ENCODE measurements at regions not wholly inside any gene's neighbourhood (a gene's known extent, or its start where the extent isn't known, plus 50 kb on each side); places are given as distances from the start of the nearest gene placed in this dataset.

DNA sequence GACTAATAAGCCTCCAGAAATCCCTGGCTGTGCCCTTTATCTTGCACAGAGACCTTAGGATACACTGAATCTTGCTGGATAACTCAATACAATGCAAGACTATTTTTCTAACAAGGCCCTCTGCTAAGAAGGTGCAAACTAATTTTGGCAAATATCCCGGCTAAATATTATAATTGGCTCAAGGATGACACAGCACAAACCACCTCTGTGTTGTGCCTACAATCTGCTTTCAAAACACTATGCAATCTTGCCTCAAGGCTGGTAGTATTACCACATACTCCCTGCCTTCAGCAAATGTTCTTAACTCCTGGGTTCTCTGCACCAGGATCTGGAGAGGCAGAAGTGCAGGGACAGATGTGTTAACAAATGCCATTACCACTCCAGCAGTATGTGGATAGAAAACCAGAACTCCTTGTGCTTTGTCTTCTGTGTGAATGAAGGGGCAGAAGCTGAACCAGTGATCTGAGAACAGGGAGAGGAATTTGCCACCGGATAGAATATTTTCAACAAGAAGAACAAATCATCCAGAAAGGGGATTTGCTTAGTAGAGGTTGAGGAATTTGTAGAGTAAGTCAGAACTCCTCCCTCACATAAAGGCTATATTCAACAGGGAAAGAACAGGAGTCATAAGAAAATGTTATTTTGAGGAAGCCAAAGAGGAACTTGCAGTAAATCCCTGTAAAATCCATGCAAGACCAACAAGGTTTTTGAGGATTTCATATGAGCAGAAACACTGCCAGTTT is 74.1 kb upstream of the SLC4A11 start:
- TF ChIP-seq, protein P1, sequence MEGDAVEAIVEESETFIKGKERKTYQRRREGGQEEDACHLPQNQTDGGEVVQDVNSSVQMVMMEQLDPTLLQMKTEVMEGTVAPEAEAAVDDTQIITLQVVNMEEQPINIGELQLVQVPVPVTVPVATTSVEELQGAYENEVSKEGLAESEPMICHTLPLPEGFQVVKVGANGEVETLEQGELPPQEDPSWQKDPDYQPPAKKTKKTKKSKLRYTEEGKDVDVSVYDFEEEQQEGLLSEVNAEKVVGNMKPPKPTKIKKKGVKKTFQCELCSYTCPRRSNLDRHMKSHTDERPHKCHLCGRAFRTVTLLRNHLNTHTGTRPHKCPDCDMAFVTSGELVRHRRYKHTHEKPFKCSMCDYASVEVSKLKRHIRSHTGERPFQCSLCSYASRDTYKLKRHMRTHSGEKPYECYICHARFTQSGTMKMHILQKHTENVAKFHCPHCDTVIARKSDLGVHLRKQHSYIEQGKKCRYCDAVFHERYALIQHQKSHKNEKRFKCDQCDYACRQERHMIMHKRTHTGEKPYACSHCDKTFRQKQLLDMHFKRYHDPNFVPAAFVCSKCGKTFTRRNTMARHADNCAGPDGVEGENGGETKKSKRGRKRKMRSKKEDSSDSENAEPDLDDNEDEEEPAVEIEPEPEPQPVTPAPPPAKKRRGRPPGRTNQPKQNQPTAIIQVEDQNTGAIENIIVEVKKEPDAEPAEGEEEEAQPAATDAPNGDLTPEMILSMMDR (IDR thresholded peaks at IDR 0.05; ENCODE audit: control insufficient read depth, extremely low read depth, insufficient read depth): no peak
- peak; percentile 14 for DNase-seq (ENCODE audit: low read depth)
- no peak overlapping the region for H3K4me3 ChIP-seq (ENCODE audit: low read depth, low read length)

DNA sequence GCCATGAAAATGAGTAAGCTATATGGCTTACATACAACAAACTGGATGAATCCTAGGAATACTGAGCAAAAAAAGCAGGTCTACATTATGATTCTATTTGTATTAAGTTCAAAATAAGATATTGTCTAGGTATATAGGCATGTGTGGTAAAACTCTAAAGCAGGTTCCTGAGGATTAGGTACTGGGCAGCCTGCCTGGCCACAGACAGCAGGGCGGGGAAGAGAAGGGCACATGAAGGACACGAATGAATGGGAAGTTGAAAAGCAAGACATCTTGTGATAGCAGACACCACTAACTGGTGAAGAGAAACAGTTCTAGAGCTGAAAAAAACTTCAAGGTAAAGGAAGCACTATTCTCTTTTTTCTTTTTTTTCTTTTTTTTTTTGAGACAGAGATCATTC is 72.6 kb upstream of the SLC4A11 start:
- no peak overlapping the region for H3K4me3 ChIP-seq (ENCODE audit: low read depth, low read length)
- TF ChIP-seq, protein P1 (IDR thresholded peaks at IDR 0.05; ENCODE audit: control insufficient read depth, extremely low read depth, insufficient read depth): no peak
- no peak for DNase-seq (ENCODE audit: low read depth)

DNA sequence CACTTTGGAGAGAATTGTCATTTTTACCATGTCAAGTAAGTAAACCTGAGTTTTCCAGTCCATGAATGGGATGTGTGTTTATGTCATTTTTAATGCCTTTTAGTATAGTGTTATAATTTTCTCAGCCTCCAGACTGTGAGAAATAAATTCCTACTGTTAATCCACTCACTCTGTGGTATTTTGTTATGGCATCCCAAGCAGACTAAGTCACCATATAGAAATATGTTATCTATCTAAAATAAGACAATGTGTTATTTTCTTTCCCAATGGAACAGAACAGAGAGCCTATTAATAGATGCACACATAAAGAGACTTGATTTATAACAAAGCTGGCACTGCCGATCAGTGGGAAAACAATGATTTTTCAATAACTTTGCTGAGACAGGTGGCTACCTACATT is 70.2 kb upstream of the SLC4A11 start:
- no peak for DNase-seq (ENCODE audit: low read depth)
- H3K4me3 ChIP-seq (ENCODE audit: low read depth, low read length): no peak overlapping the region
- TF ChIP-seq, protein P1 (IDR thresholded peaks at IDR 0.05; ENCODE audit: control insufficient read depth, extremely low read depth, insufficient read depth): no peak

DNA sequence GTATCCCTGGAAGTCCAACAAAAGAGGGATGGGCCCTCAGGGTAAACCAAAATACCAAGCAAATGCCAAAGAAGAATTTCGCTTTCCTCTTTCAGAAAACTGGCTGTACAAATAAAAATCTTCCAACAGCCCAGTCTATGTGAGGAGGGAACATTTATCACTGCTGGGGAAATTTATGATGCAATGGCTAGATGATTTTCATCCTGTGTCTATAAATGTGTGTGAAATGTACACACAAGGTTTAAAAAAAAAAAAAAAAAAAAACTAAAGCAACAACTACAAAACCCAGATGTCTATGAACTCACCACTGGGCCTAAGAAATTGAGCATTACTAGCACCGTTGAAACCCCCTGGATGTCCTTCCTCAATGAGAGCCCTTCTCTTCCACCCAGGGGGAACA is 68.7 kb upstream of the SLC4A11 start:
- TF ChIP-seq, protein P1 (IDR thresholded peaks at IDR 0.05; ENCODE audit: control insufficient read depth, extremely low read depth, insufficient read depth): no peak
- no peak overlapping the region for H3K4me3 ChIP-seq (ENCODE audit: low read depth, low read length)
- DNase-seq (ENCODE audit: low read depth): peak; percentile 33

DNA sequence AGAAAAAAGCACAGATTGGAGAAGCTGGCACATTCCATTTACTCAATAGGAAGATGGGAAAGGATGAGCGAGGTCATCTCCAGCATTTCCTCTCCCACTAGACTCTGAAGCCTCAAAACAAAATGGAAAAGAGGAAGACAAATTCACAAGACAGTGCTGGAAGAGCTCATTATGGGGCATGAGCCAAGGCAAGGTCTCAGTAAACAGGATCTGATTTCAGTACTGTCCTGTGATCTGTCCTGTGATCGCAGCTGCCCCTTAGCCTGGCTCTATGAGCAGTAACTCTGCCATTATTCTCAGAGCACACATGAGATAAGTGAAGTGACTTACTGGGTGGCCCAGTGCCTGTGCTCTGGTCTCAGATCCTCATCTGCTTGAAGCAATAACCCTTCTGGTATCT is 68.1 kb upstream of the SLC4A11 start:
- DNase-seq (ENCODE audit: low read depth): peak; percentile 15
- TF ChIP-seq, protein P1 (IDR thresholded peaks at IDR 0.05; ENCODE audit: control insufficient read depth, extremely low read depth, insufficient read depth): no peak
- H3K4me3 ChIP-seq (ENCODE audit: low read depth, low read length): no peak overlapping the region

DNA sequence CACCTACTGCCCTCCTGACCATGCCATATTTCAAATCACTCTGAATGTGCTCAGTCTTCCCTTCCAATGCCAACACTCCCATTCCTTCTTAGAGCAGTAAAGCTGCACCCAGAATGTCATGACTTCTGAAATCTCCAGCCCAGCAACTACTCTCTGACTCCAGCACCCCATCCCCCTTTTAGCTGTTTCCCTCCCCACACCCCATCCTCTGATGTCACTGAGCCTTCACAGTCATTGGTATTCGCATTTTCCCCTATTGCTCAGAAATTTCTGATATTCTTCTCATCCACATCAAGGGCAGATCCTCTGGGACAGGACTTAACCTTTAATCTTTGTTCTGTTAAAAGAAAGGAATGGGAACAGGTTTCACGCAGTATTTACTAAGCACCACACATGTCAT is 67.1 kb upstream of the SLC4A11 start:
- no peak overlapping the region for H3K4me3 ChIP-seq (ENCODE audit: low read depth, low read length)
- DNase-seq (ENCODE audit: low read depth): no peak
- TF ChIP-seq, protein P1 (IDR thresholded peaks at IDR 0.05; ENCODE audit: control insufficient read depth, extremely low read depth, insufficient read depth): no peak

DNA sequence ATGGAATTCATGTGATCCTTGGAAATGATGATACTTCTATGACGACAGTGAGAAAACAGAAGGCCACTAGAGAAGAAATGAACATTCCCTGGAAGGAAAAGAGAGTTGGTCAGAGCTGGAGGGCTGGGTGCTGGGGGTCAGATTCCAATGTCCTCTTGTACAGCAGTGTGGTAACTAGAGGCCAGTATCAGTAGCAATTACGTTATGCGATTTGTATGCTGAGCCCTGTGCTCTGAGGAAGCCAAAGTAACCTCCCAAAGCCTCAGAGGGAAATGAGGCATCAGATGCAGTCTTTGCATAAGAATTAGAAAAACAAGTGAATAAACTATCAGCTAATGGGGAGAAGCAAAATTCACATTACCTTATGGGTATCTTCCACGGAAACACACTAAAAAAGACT is 65.5 kb upstream of the SLC4A11 start:
- no peak for DNase-seq (ENCODE audit: low read depth)
- H3K4me3 ChIP-seq (ENCODE audit: low read depth, low read length): no peak overlapping the region
- TF ChIP-seq, protein P1 (IDR thresholded peaks at IDR 0.05; ENCODE audit: control insufficient read depth, extremely low read depth, insufficient read depth): no peak

All from LNCaP clone FGC (cell line).